ENCODE measurements at regions not wholly inside any gene's neighbourhood (a gene's known extent, or its start where the extent isn't known, plus 50 kb on each side); places are given as distances from the start of the nearest gene placed in this dataset.

DNA sequence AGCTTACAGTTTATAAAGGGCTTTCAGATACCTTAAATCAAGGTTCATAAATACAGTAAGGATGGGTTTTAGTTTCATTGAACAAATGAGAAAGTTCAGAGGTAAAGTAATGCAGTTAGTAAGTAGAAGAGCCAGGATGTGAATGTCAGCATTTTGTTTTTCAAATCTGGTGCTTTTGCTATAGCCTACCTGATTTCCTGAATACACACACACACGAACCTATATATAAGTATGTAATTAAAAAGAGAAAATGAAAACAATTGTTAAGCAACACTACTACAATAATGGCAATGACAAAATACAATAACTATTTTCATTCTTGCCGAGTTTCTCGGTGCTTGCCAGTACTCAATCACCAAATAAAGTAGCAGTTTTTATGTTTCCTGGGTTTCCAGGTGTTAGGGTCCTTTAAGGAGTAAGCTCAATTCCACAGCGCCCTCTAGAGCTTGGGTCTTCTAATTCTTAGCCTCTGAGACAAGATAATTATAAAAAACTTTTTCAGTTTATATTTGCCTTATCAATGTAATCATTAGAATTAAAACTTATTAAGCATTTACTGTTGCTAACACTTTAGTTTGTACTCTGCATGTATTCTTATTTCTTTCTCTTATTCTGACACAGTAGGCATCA is 512.9 kb upstream of the ACVR2A start:
- Histone ChIP-seq H3K36me3 (ENCODE audit: insufficient read depth, low read length) (no peaks in the 10 kb centered on the region), H3K9ac (ENCODE audit: low read depth, low read length) (no peak overlapping the region), H3K9me3 (ENCODE audit: control insufficient read depth, insufficient read depth, low read length) (no peaks in the 10 kb centered on the region), H3K4me1 (ENCODE audit: insufficient read depth, low read length) (no peaks in the 10 kb centered on the region)

DNA sequence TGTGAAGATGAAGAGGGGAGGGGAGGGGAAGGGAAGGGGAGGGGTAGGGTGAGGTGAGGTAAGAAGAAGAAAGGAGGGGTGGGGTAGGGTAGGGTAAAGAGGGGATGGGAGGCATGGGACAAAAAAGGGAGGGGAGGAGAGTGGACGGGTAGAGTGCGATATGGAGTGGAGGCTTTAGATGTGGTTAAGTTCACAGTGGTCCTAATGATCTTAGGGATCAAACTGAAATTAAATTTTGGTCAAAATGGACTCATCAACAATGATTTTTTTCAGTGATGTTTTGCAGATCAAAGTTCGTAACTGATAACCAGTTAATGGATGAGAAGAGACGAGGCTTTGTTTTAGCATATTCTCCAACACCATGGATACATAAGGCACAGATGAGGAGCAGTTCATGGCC is 513.9 kb upstream of the ACVR2A start:
- no peak overlapping the region for H3K9ac ChIP-seq (ENCODE audit: low read depth, low read length)
- H3K9me3 ChIP-seq (ENCODE audit: control insufficient read depth, insufficient read depth, low read length): no peaks in the 10 kb centered on the region
- no peaks in the 10 kb centered on the region for H3K4me1 ChIP-seq (ENCODE audit: insufficient read depth, low read length)
- H3K36me3 ChIP-seq (ENCODE audit: insufficient read depth, low read length): no peaks in the 10 kb centered on the region

DNA sequence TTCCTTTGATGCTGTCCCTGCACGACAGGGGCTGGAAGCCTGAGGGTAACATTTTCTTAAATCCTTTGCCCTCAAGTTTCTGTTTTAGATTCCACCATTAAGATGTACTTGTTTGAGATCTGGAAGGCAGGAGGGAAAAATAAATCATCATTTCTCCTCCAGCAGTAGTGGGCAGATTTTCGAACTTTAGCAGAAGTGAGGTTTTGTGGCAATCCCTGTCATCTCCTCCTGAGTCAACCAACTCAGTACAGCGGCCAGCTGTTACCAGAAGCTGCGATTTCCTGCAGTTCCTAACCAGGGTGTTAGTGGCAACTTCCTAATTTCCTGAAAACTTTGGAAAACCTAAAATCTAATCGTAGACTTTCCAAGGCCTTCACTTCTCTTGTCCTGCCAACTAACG is 517.2 kb upstream of the ACVR2A start:
- Histone ChIP-seq H3K9me3 (ENCODE audit: control insufficient read depth, insufficient read depth, low read length) (no peaks in the 10 kb centered on the region), H3K9ac (ENCODE audit: low read depth, low read length) (no peak overlapping the region), H3K36me3 (ENCODE audit: insufficient read depth, low read length) (no peaks in the 10 kb centered on the region), H3K4me1 (ENCODE audit: insufficient read depth, low read length) (no peaks in the 10 kb centered on the region)

DNA sequence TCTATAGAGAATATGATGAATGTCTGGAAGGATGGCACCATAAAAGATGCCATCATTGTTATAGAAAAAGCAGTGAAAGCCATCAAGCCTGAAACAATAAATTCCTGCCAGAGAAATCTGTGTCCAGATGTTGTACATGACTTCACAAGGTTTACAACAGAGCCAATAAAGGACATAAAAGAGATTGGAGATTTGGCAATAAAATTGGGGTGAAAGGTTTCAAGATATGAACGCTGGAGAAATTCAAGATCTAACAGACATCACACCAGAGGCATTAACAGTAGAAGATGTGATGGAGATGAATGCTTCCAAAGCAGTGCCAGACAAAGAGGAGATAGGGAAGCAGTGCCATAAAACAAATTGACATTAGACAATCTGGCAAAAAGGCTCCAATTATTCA is 518.8 kb upstream of the ACVR2A start:
- peaks cover 9% of the 10 kb centered on the region; the same call in 1 of the 2 replicates for H3K9me3 ChIP-seq (ENCODE audit: control insufficient read depth, insufficient read depth, low read length)
- no peaks in the 10 kb centered on the region for H3K4me1 ChIP-seq (ENCODE audit: insufficient read depth, low read length)
- H3K9ac ChIP-seq (ENCODE audit: low read depth, low read length): no peak overlapping the region
- no peaks in the 10 kb centered on the region for H3K36me3 ChIP-seq (ENCODE audit: insufficient read depth, low read length)

DNA sequence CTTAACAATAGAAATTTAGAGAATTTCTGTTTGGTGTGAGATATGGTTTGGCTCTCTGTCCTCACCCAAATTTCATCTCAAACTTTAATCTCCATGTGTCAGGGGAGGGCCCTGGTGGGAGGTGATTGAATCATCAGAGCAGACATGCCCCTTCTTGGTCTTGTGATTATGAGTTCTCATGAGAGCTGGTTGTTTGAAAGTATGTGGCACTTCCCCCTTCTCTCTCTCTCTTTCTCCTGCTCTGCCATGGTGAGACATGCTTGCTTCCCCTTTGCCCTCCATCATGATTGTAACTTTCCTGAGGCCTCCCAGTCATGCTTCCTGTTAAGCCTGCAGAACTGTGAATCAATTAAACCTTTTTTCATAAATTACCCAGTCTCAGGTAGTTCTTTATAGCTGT is 524.7 kb upstream of the ACVR2A start:
- Histone ChIP-seq H3K36me3 (ENCODE audit: insufficient read depth, low read length) (no peaks in the 10 kb centered on the region), H3K9ac (ENCODE audit: low read depth, low read length) (no peak overlapping the region), H3K9me3 (ENCODE audit: control insufficient read depth, insufficient read depth, low read length) (peaks cover 10% of the 10 kb centered on the region; the same call in 1 of the 2 replicates), H3K4me1 (ENCODE audit: insufficient read depth, low read length) (no peaks in the 10 kb centered on the region)

DNA sequence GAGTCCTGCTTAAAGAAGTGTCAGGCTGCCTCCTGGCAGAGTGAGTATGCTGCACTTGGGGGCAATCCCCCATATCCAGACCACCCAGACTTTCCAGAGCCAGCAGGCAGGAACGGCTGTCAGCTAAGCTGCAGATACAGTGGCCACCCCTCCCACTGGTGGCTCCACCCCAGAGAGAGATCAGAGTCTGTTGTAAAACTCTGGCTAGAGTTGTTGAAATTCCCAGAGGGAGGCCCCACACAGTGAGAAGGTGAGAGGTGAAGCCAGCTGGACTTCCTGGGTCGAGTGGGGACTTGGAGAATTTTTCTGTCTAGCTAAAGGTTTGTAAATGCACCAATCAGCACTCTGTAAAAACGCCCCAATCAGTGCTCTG is 533.8 kb upstream of the ACVR2A start:
- H3K9me3 ChIP-seq (ENCODE audit: control insufficient read depth, insufficient read depth, low read length): no peaks in the 10 kb centered on the region
- no peaks in the 10 kb centered on the region for H3K36me3 ChIP-seq (ENCODE audit: insufficient read depth, low read length)
- H3K9ac ChIP-seq (ENCODE audit: low read depth, low read length): no peak overlapping the region
- H3K4me1 ChIP-seq (ENCODE audit: insufficient read depth, low read length): no peaks in the 10 kb centered on the region

DNA sequence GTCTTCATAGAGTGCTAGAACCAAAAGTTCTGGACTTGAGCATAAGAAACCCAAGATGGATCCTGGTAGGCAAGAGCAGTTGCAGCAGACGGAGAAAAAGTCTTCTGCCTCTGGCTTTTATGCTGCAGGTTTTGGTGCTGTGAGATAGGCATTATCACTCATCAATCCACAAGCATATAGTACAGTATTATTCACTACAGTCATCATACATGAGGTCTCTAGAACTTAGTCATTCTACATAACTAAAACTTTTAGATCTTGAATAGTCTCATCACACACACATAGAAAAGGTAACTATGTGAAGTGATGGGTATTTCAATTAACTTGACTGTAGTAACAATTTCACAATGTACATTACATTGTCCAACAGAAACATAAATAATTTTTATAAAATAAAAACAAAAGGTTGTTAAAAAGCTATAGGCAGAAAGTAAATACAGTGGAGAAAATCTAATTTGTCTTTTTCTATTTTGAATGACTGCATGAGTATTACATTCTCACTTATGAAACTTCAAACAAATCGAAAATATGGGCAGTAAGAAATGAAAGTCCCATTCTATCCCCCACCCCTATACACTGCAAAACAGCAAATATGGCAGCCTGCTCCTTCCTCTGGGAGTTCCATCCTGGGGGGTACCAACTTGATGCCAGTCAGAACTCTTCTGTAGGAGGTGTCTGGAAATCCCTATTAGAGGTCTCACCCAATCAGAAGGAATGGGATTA is 534.3 kb upstream of the ACVR2A start:
- Histone ChIP-seq H3K9ac (ENCODE audit: low read depth, low read length) (no peak overlapping the region), H3K9me3 (ENCODE audit: control insufficient read depth, insufficient read depth, low read length) (no peaks in the 10 kb centered on the region), H3K4me1 (ENCODE audit: insufficient read depth, low read length) (no peaks in the 10 kb centered on the region), H3K36me3 (ENCODE audit: insufficient read depth, low read length) (no peaks in the 10 kb centered on the region)

DNA sequence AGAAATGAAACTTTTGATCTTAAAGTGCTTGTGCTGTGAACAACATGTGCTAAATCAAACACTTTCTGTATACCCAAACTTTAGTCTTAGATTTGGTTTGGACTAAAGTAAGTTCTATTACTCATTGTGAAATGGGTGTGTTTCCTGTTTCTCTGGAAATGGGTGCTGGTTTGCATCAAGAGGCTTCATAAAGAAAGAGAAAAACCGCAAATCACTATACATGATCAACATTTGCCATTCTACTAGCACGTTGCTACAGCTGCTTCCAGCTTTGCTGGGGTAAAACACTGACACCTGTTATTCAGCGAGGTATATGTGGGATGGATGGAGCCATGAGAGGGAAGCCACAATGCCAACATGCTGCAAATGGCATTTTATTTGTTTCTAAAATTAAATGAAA is 547.0 kb upstream of the ACVR2A start:
- H3K9me3 ChIP-seq (ENCODE audit: control insufficient read depth, insufficient read depth, low read length): no peaks in the 10 kb centered on the region
- no peaks in the 10 kb centered on the region for H3K36me3 ChIP-seq (ENCODE audit: insufficient read depth, low read length)
- H3K9ac ChIP-seq (ENCODE audit: low read depth, low read length): no peak overlapping the region
- no peaks in the 10 kb centered on the region for H3K4me1 ChIP-seq (ENCODE audit: insufficient read depth, low read length)

DNA sequence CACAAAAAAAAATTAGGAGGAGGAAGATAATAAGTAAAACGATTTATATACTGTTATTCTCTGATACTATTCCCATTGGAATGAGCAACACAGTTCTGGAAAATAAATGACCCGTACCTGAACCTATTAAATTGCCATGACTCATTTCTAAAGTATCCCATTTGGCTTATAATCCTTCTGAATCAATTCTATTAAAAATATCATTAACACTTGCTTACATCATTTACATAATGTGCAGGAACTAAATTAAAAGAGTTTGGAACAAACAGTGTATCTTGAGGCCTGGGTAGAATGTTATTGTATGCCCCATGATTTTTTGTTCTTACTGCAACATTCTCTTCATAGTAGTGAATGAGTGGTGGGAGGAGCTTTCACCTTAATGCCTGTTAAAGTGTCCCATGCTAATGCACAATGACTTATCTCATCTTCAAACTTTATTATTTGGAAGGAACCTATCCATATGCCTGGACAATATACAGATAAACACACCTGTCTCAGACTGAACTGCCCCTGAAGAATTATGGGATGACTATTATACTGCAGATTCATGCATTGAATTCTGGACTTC is 549.9 kb upstream of the ACVR2A start:
- no peaks in the 10 kb centered on the region for H3K4me1 ChIP-seq (ENCODE audit: insufficient read depth, low read length)

DNA sequence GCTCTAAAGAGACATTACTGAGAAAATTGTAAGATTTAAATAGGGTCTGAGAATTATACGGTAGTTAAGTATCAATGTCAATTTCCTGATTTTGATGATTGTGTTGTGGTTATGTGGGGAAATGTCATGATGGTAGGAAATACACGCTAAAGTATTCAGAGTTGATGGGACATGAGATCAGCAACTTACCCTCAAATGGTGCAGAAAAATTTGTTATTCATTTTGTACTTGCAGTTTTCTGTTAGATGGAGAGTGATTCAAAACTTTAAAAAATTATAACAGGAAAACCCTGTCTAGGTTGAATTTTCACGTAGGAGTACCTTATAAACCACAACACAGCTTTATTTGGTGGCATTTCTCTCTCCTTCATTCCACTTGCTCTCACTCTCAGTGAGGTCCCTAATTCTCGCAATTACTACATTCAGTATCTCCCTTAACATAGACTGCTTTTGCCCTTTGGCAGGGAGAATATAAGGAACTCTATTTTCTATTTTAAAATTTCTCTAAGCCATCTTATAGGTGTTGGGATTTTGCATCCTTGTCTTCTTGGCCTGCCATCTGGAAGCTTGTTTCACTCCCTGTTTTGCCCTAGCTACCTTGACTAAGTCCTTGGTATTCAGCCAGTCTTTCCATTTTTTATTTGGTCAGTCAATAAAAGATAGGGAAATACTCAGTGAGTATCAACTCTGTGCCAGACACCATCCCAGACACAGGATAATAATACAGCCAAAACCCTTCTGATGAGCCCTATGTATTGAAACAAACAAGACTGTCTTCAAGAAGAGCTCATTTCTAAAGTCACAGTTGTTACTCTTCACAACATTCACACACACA is 550.6 kb upstream of the ACVR2A start:
- Histone ChIP-seq H3K4me1 (ENCODE audit: insufficient read depth, low read length) (no peaks in the 10 kb centered on the region), H3K9ac (ENCODE audit: low read depth, low read length) (no peak overlapping the region), H3K36me3 (ENCODE audit: insufficient read depth, low read length) (no peaks in the 10 kb centered on the region), H3K9me3 (ENCODE audit: control insufficient read depth, insufficient read depth, low read length) (no peaks in the 10 kb centered on the region)

More for the DNA sequence above, 549.9 kb upstream of the ACVR2A start:
- Histone ChIP-seq H3K9me3 (ENCODE audit: control insufficient read depth, insufficient read depth, low read length) (no peaks in the 10 kb centered on the region), H3K36me3 (ENCODE audit: insufficient read depth, low read length) (no peaks in the 10 kb centered on the region), H3K9ac (ENCODE audit: low read depth, low read length) (no peak overlapping the region)

DNA sequence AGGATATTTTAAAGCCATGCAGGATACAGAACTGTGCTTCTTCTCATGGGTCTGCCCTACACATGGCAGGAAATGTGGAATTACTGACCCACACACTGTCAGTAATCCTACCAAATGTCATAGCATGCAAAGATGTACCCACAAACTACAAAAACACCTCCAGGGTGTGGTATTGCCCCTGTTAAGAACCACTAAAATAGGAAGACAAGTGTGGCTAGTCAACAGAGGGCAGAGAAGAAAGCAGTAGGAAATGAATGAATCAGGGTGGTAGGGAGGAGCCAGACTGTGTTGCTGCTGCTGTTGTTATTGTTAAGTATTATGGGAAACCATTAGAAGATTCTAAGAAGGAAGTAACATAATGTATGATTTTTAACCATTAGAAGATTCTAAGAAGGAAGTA is 556.7 kb upstream of the ACVR2A start:
- Histone ChIP-seq H3K9me3 (ENCODE audit: control insufficient read depth, insufficient read depth, low read length) (no peaks in the 10 kb centered on the region), H3K4me1 (ENCODE audit: insufficient read depth, low read length) (no peaks in the 10 kb centered on the region), H3K9ac (ENCODE audit: low read depth, low read length) (no peak overlapping the region), H3K36me3 (ENCODE audit: insufficient read depth, low read length) (no peaks in the 10 kb centered on the region)

DNA sequence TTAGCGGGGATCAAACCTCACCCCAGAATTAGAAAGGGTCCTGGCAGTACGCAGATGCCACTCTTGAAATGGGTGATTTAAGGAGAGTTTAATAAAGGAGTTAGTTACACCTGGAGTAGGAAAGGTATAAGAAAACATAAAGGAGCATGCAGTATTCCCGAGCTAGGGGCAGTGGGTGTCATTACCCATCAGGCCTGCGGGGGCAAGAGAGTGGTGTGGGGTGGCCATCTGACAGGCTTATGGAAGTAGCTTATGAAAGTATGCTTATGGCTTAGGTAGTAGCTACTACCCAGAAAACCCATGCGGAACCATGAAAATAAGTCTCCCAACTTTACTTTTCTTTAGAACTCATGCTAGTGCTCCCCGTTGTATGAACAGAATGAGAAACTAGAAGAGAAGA is 568.9 kb upstream of the ACVR2A start:
- H3K36me3 ChIP-seq (ENCODE audit: insufficient read depth, low read length): no peaks in the 10 kb centered on the region
- H3K9me3 ChIP-seq (ENCODE audit: control insufficient read depth, insufficient read depth, low read length): no peaks in the 10 kb centered on the region
- no peak overlapping the region for H3K9ac ChIP-seq (ENCODE audit: low read depth, low read length)
- H3K4me1 ChIP-seq (ENCODE audit: insufficient read depth, low read length): no peaks in the 10 kb centered on the region

DNA sequence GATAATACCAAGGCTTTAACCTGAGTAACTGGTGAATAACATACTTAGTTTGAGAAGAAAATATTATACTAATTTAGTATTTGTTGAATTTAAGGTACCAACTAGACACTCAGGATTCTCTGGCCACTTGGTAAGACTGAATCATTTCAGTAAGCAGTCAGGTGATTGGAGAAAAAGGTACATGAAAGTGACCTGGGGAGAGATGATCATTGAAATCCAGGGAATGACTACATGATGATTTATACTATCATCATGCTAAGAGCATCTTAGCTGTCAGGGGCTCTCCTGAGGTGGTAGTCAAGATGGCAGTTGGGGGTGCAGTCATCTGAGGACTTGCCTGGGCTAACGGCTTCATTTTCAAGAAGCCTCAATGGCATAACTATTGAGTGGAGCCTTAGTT is 571.2 kb upstream of the ACVR2A start:
- H3K9ac ChIP-seq (ENCODE audit: low read depth, low read length): no peak overlapping the region
- no peaks in the 10 kb centered on the region for H3K9me3 ChIP-seq (ENCODE audit: control insufficient read depth, insufficient read depth, low read length)
- H3K36me3 ChIP-seq (ENCODE audit: insufficient read depth, low read length): no peaks in the 10 kb centered on the region
- H3K4me1 ChIP-seq (ENCODE audit: insufficient read depth, low read length): no peaks in the 10 kb centered on the region

DNA sequence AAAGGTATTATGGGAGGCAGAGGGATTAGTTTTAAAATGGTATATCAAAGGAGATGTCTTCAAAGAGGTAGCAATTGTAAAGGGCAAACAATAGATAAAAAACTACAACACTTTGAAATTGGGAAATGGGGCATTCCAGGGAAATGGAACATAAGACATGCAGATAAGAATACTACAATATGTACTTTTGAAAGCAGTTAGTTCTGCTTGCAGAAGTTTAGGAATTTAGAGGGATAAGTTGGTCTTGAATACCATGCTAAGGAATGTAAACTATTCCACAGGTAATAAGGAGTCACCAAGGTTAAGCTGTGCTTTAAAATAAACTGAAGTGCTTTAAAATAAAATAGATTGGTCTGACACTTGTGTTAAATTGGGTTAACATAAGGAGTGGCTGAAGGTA is 571.7 kb upstream of the ACVR2A start:
- Histone ChIP-seq H3K9me3 (ENCODE audit: control insufficient read depth, insufficient read depth, low read length) (no peaks in the 10 kb centered on the region), H3K9ac (ENCODE audit: low read depth, low read length) (no peak overlapping the region), H3K36me3 (ENCODE audit: insufficient read depth, low read length) (no peaks in the 10 kb centered on the region), H3K4me1 (ENCODE audit: insufficient read depth, low read length) (no peaks in the 10 kb centered on the region)
